GM12873 (cell line): ENCODE measurements at regions not wholly inside any gene's neighbourhood (a gene's known extent, or its start where the extent isn't known, plus 50 kb on each side); places are given as distances from the start of the nearest gene placed in this dataset.

Experiments
- TF ChIP-seq, protein P1 (sequence below): IDR thresholded peaks from 2 replicates; pipeline ENCODE4 v1.5.1; 2012; ENCODE audit warnings: low read depth, mild to moderate bottlenecking, moderate library complexity, low read length, control low read depth; ENCODE audit not compliant: insufficient read depth; ENCODE audit errors: missing control alignments

- TF ChIP-seq, protein P1, sequence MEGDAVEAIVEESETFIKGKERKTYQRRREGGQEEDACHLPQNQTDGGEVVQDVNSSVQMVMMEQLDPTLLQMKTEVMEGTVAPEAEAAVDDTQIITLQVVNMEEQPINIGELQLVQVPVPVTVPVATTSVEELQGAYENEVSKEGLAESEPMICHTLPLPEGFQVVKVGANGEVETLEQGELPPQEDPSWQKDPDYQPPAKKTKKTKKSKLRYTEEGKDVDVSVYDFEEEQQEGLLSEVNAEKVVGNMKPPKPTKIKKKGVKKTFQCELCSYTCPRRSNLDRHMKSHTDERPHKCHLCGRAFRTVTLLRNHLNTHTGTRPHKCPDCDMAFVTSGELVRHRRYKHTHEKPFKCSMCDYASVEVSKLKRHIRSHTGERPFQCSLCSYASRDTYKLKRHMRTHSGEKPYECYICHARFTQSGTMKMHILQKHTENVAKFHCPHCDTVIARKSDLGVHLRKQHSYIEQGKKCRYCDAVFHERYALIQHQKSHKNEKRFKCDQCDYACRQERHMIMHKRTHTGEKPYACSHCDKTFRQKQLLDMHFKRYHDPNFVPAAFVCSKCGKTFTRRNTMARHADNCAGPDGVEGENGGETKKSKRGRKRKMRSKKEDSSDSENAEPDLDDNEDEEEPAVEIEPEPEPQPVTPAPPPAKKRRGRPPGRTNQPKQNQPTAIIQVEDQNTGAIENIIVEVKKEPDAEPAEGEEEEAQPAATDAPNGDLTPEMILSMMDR: no peak
Observed at GRCh38 chr4:147194604-147195003, 248.9 kb upstream of the TTC29 start.

DNA sequence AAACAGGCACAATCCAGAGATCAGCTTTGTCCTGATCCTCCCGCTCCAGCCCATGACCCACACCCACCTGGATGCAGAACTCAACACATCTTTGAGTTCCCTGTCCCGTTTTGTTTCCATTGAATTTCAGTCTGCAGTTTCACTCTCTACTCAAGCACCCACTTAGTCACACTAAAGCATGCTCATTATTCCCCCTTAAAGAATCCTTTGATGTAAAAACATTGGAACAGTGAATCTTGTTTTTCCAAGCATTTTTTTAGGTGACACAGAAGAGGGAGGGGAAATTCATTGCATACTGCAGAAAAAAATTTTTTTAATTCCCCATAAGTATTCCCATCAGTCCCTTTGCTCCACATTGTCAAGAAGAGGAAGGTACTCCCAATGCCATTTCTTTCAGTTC, 249.7 kb upstream of the TTC29 start:
- TF ChIP-seq, protein P1: no peak

DNA sequence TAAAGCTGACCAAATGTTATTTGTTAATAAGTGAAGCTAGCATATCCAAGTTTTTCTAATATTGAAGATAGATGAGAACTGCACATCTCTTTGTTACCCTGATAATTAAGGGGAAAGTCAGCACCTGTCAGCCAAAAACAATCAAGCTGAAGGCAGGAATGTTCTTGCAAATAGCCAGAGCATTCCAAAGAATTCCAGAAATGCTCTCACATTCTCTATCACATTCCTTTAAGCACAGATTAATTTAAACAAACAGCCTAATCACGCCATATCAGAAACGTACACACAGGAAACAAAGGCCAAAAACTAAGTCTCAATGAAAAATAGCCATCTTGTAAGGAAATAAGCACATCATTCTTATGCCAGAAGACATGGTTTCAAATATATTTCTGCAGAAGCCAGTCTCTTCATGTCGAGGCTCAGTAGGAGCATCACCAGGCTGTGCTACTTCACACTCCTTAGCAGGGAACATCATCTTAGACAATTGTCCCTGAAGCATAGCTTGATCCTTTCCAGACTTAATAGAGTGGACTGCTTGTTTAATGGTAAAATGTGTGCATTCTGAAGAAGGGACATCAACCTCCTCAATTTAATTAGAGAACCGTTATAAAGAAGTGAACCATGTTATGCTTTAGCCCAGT, 252.9 kb upstream of the TTC29 start:
- TF ChIP-seq, protein P1: no peak

DNA sequence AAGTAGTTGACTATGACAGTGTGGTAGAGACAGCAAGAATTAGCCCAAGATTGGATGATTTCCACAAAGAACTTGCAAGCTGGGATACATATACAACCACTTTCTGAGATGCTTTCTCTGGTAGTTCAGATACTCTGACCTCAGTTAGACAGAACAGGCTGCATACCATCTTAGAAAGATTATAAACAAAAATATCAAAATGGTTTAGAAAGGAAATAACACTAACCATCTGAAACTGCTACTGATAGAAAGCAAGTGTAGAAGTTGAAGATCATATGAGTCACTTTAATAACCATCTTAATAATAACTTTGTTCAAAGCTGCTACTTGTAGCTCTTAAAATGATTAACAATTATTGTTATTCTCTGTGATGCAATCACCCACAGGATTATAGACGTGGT, 255.4 kb upstream of the TTC29 start:
- TF ChIP-seq, protein P1: no peak

DNA sequence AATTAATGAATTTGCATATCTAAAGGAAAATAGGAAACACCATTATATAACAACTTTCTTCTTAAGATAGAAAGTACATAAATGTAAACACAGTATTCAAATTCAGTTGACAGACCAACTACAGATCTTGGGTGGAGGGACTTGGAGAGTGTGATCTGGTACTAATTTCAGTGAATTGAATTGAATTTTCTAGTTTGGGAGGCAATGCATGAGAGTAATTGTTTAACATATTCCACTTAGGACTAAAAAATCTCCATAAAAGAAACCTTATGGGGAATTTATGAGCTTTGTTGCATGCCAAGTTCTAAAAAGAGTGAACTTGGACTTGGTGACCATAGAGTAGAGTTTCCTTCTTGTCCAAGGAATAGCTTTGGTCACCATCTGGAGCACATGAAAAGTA, 261.1 kb upstream of the TTC29 start:
- TF ChIP-seq, protein P1: no peak

GRCh38 chr4:147207911-147208310, 262.2 kb upstream of the TTC29 start:
- TF ChIP-seq, protein P1: no peak

GRCh38 chr4:147217655-147218054, 263.2 kb upstream of the EDNRA start:
- TF ChIP-seq, protein P1: no peak
